Right lobe of liver (tissue), 6 donors: ENCODE measurements at regions not wholly inside any gene's neighbourhood (a gene's known extent, or its start where the extent isn't known, plus 50 kb on each side); places are given as distances from the start of the nearest gene placed in this dataset.

Experiments
- ATAC-seq, 4 donors: fragments of 200-7000 bp; cut with Tn5 transposase; one replicate each; pipeline ENCODE4 v1.9.1; 2020; ENCODE audit warnings: mild to moderate bottlenecking in 4 of 4, moderate library complexity in 4 of 4
- DNase-seq, 3 donors: peaks; one replicate each; pipeline ENCODE4 v3.0.0-alpha.2; 2020
- H3K27ac ChIP-seq, 3 donors: fragments of 200-600 bp; one replicate each; pipeline ENCODE4 v1.8.0; 2022
- H3K27me3 ChIP-seq, 2 donors: fragments of 200-600 bp; one replicate each; pipeline ENCODE4 v1.8.0; 2022
- H3K36me3 ChIP-seq, 4 donors: fragments of 200-600 bp; sonication (generic) in 1 of 4; one replicate each; pipeline versions ENCODE4 v1.5.1 to v1.8.0; 2017 to 2022; ENCODE audit warnings: control low read depth in 1 of 4
- H3K4me1 ChIP-seq, 4 donors: fragments of 200-600 bp; sonication (generic) in 1 of 4; one replicate each; pipeline versions ENCODE4 v1.5.1 to v1.8.0; 2017 to 2022; ENCODE audit warnings: control low read depth in 1 of 4
- H3K4me3 ChIP-seq, 3 donors: fragments of 200-600 bp; one replicate each; pipeline ENCODE4 v1.8.0; 2022
- H3K9me3 ChIP-seq, 4 donors: fragments of 200-600 bp; sonication (generic) in 1 of 4; one replicate each; pipeline versions ENCODE4 v1.5.1 to v1.8.0; 2017 to 2022; ENCODE audit warnings: control low read depth in 1 of 4
- POLR2A ChIP-seq: fragments of 450-650 bp; IDR thresholded peaks from one replicate; pipeline ENCODE4 v1.6.1; 2017; ENCODE audit warnings: antibody characterized with exemption, mild to moderate bottlenecking
- WGBS: methylation state at CpG from one replicate; pipeline ENCODE4 v1.1.6; 2018; ENCODE audit warnings: low coverage, low lambda C conversion rate; ENCODE audit not compliant: insufficient coverage; ENCODE audit errors: missing lambda C conversion rate; 5-methylcytosine and 5-hydroxymethylcytosine counted together
- intact Hi-C, 2 donors: fragments of 100-400 bp; cut with DNase I; formaldehyde crosslinking; loops; one replicate each; pipeline versions ENCODE4 v1.11.2 to v1.14.1; 2022
- TF ChIP-seq, protein P1 (sequence below), 4 donors: fragments of 200-600 bp in 3 of 4; fragments of 450-650 bp in 1 of 4; IDR thresholded peaks; one replicate each; pipeline versions ENCODE4 v1.5.1 to v1.8.0; 2016 to 2022; ENCODE audit warnings: antibody characterized with exemption in 4 of 4, mild to moderate bottlenecking in 2 of 4
- donor health status: DM: no; HTN: yes; CAD: no.
- donor health status: DM: no; HTN: no; CAD: no.
- donor health status: DM: no; HTN: no; CAD: no.
- donor health status: DM: no; HTN: yes; CAD: no.
- donor health status: DM: no; HTN: yes; CAD: no.

DNA sequence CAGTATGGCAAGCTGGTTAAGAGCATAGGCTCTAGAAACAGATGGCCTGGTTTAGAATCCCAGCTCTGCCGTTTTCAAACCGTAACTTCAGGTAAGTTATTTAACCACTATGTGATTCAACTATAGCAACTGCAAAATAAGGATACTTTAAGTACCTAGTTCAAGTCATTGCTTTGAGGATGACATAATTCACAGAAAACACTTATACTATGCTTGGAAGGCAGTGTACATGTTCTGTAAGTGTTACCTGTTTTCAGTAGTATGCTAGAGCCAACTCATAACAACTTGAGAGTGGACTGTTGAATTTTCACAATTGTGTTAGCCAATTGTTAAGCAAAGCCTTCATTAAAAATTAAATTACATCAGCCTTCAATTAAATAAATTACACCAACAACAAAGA is 134.8 kb upstream of the BEND6 start:
- Histone ChIP-seq H3K4me3 (no peak overlapping the region), H3K9me3 (no peaks in the 10 kb centered on the region), H3K27ac (no peak overlapping the region), H3K36me3 (no peaks in the 10 kb centered on the region), H3K27me3 (no peaks in the 10 kb centered on the region), H3K4me1 (no peaks in the 10 kb centered on the region)
- TF ChIP-seq, protein P1, sequence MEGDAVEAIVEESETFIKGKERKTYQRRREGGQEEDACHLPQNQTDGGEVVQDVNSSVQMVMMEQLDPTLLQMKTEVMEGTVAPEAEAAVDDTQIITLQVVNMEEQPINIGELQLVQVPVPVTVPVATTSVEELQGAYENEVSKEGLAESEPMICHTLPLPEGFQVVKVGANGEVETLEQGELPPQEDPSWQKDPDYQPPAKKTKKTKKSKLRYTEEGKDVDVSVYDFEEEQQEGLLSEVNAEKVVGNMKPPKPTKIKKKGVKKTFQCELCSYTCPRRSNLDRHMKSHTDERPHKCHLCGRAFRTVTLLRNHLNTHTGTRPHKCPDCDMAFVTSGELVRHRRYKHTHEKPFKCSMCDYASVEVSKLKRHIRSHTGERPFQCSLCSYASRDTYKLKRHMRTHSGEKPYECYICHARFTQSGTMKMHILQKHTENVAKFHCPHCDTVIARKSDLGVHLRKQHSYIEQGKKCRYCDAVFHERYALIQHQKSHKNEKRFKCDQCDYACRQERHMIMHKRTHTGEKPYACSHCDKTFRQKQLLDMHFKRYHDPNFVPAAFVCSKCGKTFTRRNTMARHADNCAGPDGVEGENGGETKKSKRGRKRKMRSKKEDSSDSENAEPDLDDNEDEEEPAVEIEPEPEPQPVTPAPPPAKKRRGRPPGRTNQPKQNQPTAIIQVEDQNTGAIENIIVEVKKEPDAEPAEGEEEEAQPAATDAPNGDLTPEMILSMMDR (IDR thresholded peaks at IDR 0.05), result no peak
- no peak for TF ChIP-seq POLR2A
- WGBS, result 95% methylated on average over 2 of the region's 2 CpGs
- intact Hi-C loops, result no loop called here
- DNase-seq, result no peak
- ATAC-seq, result no peak

DNA sequence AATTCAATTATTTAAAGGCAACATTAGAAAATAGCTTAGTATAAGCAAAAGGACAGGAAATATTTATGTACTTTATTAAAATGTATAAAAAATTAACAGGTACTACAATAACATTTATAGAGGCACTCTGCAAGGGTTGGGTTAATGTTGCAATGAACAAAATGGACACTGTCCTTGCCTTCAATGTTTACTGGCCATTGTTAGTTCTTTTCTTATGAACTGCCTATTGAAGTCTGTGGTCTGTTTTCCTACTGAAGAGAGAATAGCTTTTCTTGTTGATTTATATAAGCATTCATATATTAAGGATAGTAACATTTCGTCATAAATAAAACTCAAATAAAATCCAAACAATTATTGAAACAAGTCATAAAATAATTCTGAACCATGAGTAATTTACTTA is 135.3 kb upstream of the BEND6 start:
- intact Hi-C loops, result no loop called here
- no peaks in the 10 kb centered on the region for H3K4me1 ChIP-seq
- H3K27me3 ChIP-seq, result no peaks in the 10 kb centered on the region
- no peaks in the 10 kb centered on the region for H3K9me3 ChIP-seq
- no peak for DNase-seq
- WGBS, result 78% methylated on average over 1 of the region's 1 CpG
- H3K4me3 ChIP-seq, result no peak overlapping the region
- H3K36me3 ChIP-seq, result no peaks in the 10 kb centered on the region
- no peak for TF ChIP-seq POLR2A
- TF ChIP-seq, protein P1 (IDR thresholded peaks at IDR 0.05), result no peak
- no peak for ATAC-seq
- H3K27ac ChIP-seq, result no peak overlapping the region

DNA sequence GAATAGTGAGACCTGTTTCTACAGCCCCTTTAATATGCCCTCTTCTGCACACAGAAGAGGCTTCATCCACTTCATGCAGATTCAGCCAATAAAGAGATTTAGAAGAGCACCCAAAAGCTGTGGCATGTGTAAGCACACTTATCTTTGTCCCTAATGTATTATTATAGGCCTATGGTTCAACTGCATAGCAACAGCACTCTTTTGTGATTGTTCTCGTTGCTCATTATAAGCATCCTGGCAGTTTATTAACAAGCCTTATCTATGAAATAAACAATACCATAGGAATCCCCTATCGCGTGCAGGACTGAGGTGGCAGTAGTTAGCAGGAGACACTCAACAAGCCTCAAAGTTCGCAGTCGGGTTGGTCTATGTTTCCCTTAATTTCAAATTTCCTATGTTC is 138.5 kb upstream of the BEND6 start:
- TF ChIP-seq, protein P1 (IDR thresholded peaks at IDR 0.05), result no peak
- no peak for TF ChIP-seq POLR2A
- no peaks in the 10 kb centered on the region for H3K36me3 ChIP-seq
- H3K27me3 ChIP-seq, result no peaks in the 10 kb centered on the region
- intact Hi-C loops, result no loop called here
- H3K4me3 ChIP-seq, result no peak overlapping the region
- DNase-seq (no peak), ATAC-seq (no peak)
- H3K27ac ChIP-seq, result no peak overlapping the region
- 55% methylated on average over 5 of the region's 5 CpGs for WGBS
- peaks cover 0 to 2% (median 0%) of the 10 kb centered on the region in 4 donors for H3K4me1 ChIP-seq
- H3K9me3 ChIP-seq, result no peaks in the 10 kb centered on the region

DNA sequence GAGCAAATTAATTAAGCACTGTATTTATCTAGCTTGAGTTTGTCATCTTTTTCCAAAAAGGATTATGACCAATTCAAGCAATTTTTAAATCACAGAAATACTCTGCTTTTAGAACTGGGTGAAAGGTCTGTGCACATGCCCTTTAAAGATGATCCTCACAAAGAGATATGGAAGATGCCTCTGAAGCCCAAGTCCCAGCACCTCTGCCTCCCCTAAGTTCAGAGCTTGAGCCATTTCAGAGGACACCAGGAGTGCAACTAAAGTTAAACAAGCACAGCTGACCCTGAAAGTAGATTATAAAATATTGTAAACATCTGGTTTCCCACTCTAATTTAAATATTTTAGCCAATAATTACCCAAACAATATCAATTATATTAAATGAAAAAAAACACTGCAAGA is 139.5 kb upstream of the BEND6 start:
- Histone ChIP-seq H3K9me3 (no peaks in the 10 kb centered on the region), H3K27ac (no peak overlapping the region), H3K36me3 (no peaks in the 10 kb centered on the region), H3K4me1 (peaks cover 0 to 5% (median 0%) of the 10 kb centered on the region in 4 donors), H3K4me3 (no peak overlapping the region), H3K27me3 (no peaks in the 10 kb centered on the region)
- TF ChIP-seq, protein P1 (IDR thresholded peaks at IDR 0.05), result no peak
- no peak for TF ChIP-seq POLR2A
- intact Hi-C loops, result no loop called here
- ATAC-seq (no peak), DNase-seq (no peak)

DNA sequence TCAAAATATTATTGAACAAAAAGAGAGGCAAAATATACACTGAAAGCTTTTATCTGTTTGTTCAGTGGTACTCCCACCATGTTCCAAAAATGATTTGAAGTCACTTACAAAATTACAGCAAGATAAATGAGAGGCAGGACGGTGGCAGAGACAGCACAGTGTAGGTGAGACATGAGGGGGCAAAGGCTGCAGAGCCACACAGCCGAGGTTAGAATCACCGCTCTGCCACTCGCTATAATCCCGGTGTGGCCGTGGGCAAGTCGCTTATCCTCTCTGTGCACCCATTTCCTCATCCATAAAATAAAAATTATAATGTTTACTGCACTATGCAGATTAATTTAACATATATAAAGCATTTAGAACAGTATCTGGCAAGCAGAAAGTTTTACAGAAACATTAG is 140.1 kb upstream of the BEND6 start:
- Histone ChIP-seq H3K36me3 (no peaks in the 10 kb centered on the region), H3K27me3 (no peaks in the 10 kb centered on the region), H3K4me3 (no peak overlapping the region), H3K27ac (no peak overlapping the region), H3K4me1 (peaks cover 0 to 5% (median 0%) of the 10 kb centered on the region in 4 donors), H3K9me3 (no peaks in the 10 kb centered on the region)
- TF ChIP-seq, protein P1 (IDR thresholded peaks at IDR 0.05), result no peak
- TF ChIP-seq POLR2A, result no peak
- ATAC-seq, result no peak
- WGBS, result 77% methylated on average over 7 of the region's 7 CpGs
- intact Hi-C loops, result no loop called here
- DNase-seq, result no peak
